GM13977 (cell line): ENCODE measurements at regions not wholly inside any gene's neighbourhood (a gene's known extent, or its start where the extent isn't known, plus 50 kb on each side); places are given as distances from the start of the nearest gene placed in this dataset.

ENCODE experiments used
- DNase-seq: peaks from one replicate; pipeline ENCODE4 v3.0.0; 2012; ENCODE audit warnings: low spot score
- CTCF ChIP-seq: IDR thresholded peaks from 2 replicates; pipeline ENCODE4 v1.5.1; 2012; ENCODE audit warnings: mild to moderate bottlenecking, control low read depth; ENCODE audit not compliant: insufficient read depth; ENCODE audit errors: extremely low read depth, missing control alignments
- in situ Hi-C: fragments of 300-500 bp; cut with MboI; formaldehyde crosslinking; loops from one replicate; pipeline ENCODE4 v1.12.0; 2022; ENCODE audit warnings: low sequenced_read_pairs, low pct_unique_long_range_greater_than_20kb, mixed read lengths, inconsistent platforms; ENCODE audit not compliant: unreplicated experiment

GRCh38 chr2:187915810-187916209 is 361.6 kb upstream of the TFPI start:
- in situ Hi-C loops, result no loop called here
- TF ChIP-seq CTCF, result no peak
- no peak for DNase-seq

- no peak for TF ChIP-seq CTCF
- in situ Hi-C loops, result no loop called here
- DNase-seq, result no peak
These were observed 362.6 kb upstream of the TFPI start for GRCh38 chr2:187916799-187917198.

- no peak for TF ChIP-seq CTCF
- DNase-seq, result no peak
These were observed 363.3 kb upstream of the TFPI start for GRCh38 chr2:187917535-187917934.

GRCh38 chr2:187918996-187919821 is 365.0 kb upstream of the TFPI start:
- in situ Hi-C loops, result no loop called here
- DNase-seq, result no peak
- no peak for TF ChIP-seq CTCF

More at GRCh38 chr2:187917535-187917934, 363.3 kb upstream of the TFPI start:
- in situ Hi-C loops, result no loop called here

- TF ChIP-seq CTCF, result no peak
- in situ Hi-C loops, result no loop called here
- DNase-seq, result no peak
These were observed 366.3 kb upstream of the TFPI start for GRCh38 chr2:187920511-187920910.

- no peak for DNase-seq
- in situ Hi-C loops, result no loop called here
- no peak for TF ChIP-seq CTCF
These were observed 368.6 kb upstream of the TFPI start for GRCh38 chr2:187922846-187923245.
